HT-29 (cell line): ENCODE measurements at regions not wholly inside any gene's neighbourhood (a gene's known extent, or its start where the extent isn't known, plus 50 kb on each side); places are given as distances from the start of the nearest gene placed in this dataset.

Source experiments
- DNase-seq: peaks from one replicate; pipeline ENCODE4 v3.0.0-alpha.2; 2015; ENCODE audit warnings: low spot score

GRCh38 chr11:98115873-98116272 lies 904.9 kb upstream of the CNTN5 start:
- DNase-seq, result no peak

- no peak for DNase-seq
Measured at GRCh38 chr11:98130117-98130625, 890.6 kb upstream of the CNTN5 start.

- DNase-seq, result no peak
Measured at GRCh38 chr11:98136357-98136756, 884.4 kb upstream of the CNTN5 start.

DNA sequence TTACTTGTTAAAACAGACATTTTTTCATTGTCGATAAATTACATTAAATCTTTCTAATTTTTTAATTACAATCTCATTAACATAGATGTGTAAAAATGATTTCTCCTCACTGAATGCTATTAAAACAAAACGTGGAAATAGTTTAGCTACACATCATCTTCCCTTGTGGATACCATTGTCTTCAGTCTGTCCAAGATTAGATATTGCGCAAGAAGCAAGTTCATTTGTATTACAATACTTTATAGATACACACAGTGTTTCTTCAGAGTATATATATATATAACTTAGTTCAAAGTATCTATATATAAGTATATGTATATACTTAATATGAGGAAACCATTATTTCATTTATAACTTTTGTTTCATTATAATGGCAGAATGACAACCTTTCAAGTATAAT lies 883.3 kb upstream of the CNTN5 start:
- no peak for DNase-seq

GRCh38 chr11:98143661-98144060 lies 877.1 kb upstream of the CNTN5 start:
- no peak for DNase-seq

GRCh38 chr11:98153752-98154151 lies 867.0 kb upstream of the CNTN5 start:
- DNase-seq, result no peak

DNA sequence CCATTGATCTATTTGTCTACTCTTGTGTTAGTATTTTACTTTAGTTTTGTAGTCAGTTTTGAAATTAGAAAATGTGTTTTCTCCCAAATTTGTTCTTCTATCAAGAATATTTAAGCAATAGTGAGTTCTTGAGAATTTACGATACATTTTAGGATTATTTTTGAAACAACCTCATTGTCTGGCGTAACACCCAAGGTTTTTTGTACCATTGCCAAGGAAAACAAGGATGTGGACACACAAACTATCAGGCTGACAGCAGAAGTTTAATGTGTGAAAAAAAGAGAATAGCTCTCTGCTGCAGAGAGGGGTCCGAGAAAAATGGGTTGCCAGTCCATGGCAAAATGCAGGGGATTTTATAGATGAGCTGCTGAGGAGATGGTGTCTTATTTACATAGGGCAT lies 865.1 kb upstream of the CNTN5 start:
- DNase-seq, result no peak

- DNase-seq, result no peak
Measured at GRCh38 chr11:98177925-98178324, 842.8 kb upstream of the CNTN5 start.

- no peak for DNase-seq
Measured at GRCh38 chr11:98180511-98180910, 840.2 kb upstream of the CNTN5 start.

DNA sequence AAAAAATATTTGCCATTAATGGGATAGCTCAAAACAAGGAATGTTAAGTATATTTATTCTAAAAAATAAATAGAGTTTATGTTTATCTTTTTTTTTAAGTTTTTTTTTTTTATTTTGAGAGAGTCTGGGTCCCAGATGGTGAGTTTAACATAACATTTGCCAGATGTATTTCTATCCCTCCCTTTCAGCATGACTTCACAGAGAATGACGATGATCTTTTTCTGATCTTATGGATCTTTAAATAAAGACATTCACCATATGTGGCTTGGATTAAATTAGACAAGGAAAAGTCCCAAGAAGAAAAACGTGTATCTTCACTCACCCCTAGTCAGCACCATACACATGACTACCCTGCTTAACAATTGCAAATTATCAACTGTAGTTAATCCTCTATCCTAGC lies 839.8 kb upstream of the CNTN5 start:
- DNase-seq, result no peak

- DNase-seq, result no peak
Measured at GRCh38 chr11:98183034-98183433, 837.7 kb upstream of the CNTN5 start.

GRCh38 chr11:98185245-98185644 lies 835.5 kb upstream of the CNTN5 start:
- no peak for DNase-seq

DNA sequence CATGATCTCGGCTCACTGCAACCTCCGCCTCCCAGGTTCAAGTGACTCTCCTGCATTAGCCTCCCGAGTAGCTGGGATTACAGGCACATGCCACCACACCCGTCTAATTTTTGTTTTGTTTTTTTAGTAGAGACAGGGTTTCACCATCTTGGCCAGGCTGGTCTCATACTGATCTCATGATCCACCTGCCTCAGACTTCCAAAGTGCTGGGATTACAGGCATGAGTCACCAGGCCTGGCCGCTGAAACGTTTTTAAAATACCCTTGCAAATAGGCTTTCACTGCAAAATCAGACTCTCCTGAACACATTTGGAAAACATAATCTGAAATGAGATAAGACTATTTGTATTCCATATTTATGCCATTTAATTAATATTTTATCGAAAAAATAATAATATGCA lies 826.1 kb upstream of the CNTN5 start:
- DNase-seq, result no peak

DNA sequence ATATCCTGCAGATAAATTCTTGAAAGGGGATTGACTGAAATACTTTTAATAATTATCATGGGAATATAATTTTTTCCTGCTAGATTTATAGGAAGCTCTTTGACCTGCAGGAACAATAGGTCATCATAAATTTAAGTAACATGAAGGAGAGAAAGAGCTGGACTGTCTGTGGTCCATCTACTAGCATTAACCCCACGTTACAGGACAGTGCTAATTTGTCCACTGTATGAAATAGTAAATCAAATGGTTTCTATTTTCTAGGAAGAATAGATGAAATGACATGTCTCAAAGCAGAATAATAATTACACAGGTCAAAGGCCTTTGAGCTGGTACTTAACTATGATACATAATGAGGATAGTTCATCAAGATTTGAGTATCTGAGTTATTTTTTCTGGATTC lies 825.4 kb upstream of the CNTN5 start:
- no peak for DNase-seq

- DNase-seq, result no peak
Measured at GRCh38 chr11:98207086-98207485, 813.7 kb upstream of the CNTN5 start.

DNA sequence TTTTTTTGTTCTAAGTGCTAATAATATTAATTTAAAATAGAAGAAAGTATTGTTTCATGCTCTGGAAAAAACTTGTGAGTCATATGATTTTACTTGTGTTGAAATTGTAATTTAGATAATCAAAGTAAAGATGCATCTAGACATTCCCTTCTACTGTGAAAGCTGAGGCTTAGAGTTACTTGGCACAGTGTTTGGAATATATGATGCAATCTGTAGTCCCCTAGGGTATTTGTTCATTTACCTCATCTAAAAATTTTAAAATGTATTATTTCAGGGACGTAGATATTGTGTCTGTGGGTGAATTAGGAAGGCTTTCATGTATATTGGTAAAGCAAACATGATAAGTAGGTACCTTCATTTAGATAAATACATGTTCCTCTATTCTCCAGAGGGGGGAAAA lies 793.5 kb upstream of the CNTN5 start:
- no peak for DNase-seq

- no peak for DNase-seq
Measured at GRCh38 chr11:98230678-98231077, 790.1 kb upstream of the CNTN5 start.

DNA sequence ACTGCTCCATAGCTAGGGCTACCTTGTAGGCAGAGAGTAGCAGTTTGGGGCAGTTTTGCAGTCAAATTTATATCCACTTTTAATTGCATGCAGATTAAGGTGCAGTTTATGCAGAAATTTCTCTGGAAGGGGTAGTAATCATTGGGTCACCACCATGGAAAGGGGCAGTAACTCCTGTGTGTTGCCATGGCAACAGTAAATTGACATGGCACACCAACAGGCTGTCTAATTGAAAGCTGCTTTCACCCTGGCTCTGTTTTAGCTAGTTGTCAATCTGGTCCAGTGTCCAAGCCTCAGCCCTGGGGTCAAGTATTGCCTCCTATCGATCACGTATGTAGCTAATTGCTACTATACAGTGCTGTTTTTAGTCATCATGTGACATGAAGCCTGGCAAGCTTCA lies 786.1 kb upstream of the CNTN5 start:
- DNase-seq, result no peak

GRCh38 chr11:98243897-98244296 lies 776.9 kb upstream of the CNTN5 start:
- DNase-seq, result no peak

- peak; percentile 6 for DNase-seq
Measured at GRCh38 chr11:98260983-98261382, 759.8 kb upstream of the CNTN5 start.

- no peak for DNase-seq
Measured at GRCh38 chr11:98277251-98277912, 743.4 kb upstream of the CNTN5 start.

GRCh38 chr11:98289617-98290263 lies 731.0 kb upstream of the CNTN5 start:
- DNase-seq, result no peak

- no peak for DNase-seq
Measured at GRCh38 chr11:98296091-98296880, 724.5 kb upstream of the CNTN5 start.
